Esophagus squamous epithelium (tissue), 5 donors: ENCODE measurements at regions not wholly inside any gene's neighbourhood (a gene's known extent, or its start where the extent isn't known, plus 50 kb on each side); places are given as distances from the start of the nearest gene placed in this dataset.

Source experiments
- DNase-seq: peaks from one replicate; lab custom pipeline; 2025; lab: John Stamatoyannopoulos, UW
- H3K27ac ChIP-seq, 4 donors: fragments of 200-600 bp; sonication (generic); one replicate each; pipeline ENCODE4 v1.5.1; 2016 to 2019; ENCODE audit warnings: mild to moderate bottlenecking in 1 of 4
- H3K27me3 ChIP-seq, 4 donors: fragments of 200-600 bp; sonication (generic); 1 replicate in 3 of 4; 2 replicates in 1 of 4; pipeline versions ENCODE4 v1.5.1 to v1.6.0; 2017 to 2021; ENCODE audit warnings: antibody characterized with exemption in 1 of 4
- H3K36me3 ChIP-seq, 3 donors: fragments of 200-600 bp; sonication (generic); one replicate each; pipeline ENCODE4 v1.5.1; 2016 to 2019
- H3K4me1 ChIP-seq, 3 donors: fragments of 200-600 bp; sonication (generic); one replicate each; pipeline ENCODE4 v1.5.1; 2017 to 2019
- H3K4me3 ChIP-seq, 4 donors: fragments of 200-600 bp; sonication (generic); 1 replicate in 3 of 4; 2 replicates in 1 of 4; pipeline ENCODE4 v1.5.1; 2016 to 2019; ENCODE audit warnings: mild to moderate bottlenecking in 2 of 4, moderate library complexity in 1 of 4
- H3K9me3 ChIP-seq, 3 donors: fragments of 200-600 bp; sonication (generic); one replicate each; pipeline ENCODE4 v1.5.1; 2016 to 2019
- POLR2A ChIP-seq, 4 donors: fragments of 450-650 bp; IDR thresholded peaks; one replicate each; pipeline ENCODE4 v1.6.1; 2017; ENCODE audit warnings: antibody characterized with exemption in 4 of 4, mild to moderate bottlenecking in 4 of 4, moderate library complexity in 3 of 4
- WGBS, 2 donors: methylation state at CpG; one replicate each; pipeline ENCODE4 v1.1.5; 2018; 5-methylcytosine and 5-hydroxymethylcytosine counted together
- intact Hi-C: fragments of 100-400 bp; cut with DNase I; formaldehyde crosslinking; loops from one replicate; pipeline ENCODE4 v1.15.0; 2022
- TF ChIP-seq, protein P1 (sequence below), 6 experiments: fragments of 450-650 bp in 4 of 6; fragments of 200-600 bp in 2 of 6; sonication (generic) in 2 of 6; IDR thresholded peaks; one replicate each; pipeline ENCODE4 v1.5.1; 2016 to 2019; ENCODE audit warnings: antibody characterized with exemption in 6 of 6, mild to moderate bottlenecking in 4 of 6, moderate library complexity in 4 of 6
- donor health status: DM: yes; HTN: yes; CAD: no.

DNA sequence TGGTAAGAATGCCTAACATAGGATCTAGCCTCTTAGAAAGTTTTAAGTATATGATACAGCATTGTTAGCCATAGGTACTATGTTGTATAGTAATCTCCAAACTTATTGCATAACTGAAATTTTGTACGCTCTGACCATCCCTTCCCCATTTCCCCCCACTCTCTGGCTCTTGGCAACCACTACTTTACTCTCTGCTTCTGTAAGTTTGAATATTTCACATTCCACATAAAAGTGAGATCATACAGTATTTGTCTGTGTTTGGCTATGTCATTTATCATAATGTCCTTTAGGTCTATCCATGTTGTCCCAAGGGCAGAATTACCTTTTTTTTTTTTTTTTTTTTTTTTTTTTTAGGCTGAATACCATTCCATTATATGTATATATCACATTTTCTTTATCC lies 396.9 kb downstream of the DLEU7 start:
- H3K4me1 ChIP-seq, result peaks cover 0 to 5% (median 0%) of the 10 kb centered on the region in 3 donors
- no peak for DNase-seq
- no peak for TF ChIP-seq POLR2A (IDR thresholded peaks at IDR 0.05)
- TF ChIP-seq, protein P1, sequence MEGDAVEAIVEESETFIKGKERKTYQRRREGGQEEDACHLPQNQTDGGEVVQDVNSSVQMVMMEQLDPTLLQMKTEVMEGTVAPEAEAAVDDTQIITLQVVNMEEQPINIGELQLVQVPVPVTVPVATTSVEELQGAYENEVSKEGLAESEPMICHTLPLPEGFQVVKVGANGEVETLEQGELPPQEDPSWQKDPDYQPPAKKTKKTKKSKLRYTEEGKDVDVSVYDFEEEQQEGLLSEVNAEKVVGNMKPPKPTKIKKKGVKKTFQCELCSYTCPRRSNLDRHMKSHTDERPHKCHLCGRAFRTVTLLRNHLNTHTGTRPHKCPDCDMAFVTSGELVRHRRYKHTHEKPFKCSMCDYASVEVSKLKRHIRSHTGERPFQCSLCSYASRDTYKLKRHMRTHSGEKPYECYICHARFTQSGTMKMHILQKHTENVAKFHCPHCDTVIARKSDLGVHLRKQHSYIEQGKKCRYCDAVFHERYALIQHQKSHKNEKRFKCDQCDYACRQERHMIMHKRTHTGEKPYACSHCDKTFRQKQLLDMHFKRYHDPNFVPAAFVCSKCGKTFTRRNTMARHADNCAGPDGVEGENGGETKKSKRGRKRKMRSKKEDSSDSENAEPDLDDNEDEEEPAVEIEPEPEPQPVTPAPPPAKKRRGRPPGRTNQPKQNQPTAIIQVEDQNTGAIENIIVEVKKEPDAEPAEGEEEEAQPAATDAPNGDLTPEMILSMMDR (IDR thresholded peaks at IDR 0.05), result no peak
- no peaks in the 10 kb centered on the region for H3K9me3 ChIP-seq
- H3K27ac ChIP-seq, result no peak overlapping the region
- intact Hi-C loops, result no loop called here
- H3K4me3 ChIP-seq, result no peak overlapping the region
- no peaks in the 10 kb centered on the region for H3K36me3 ChIP-seq
- H3K27me3 ChIP-seq, result no peaks in the 10 kb centered on the region
- whole genome bisulfite sequencing, 2 donors, result 73 to 94% methylated on average over 1 of the region's 1 CpG

DNA sequence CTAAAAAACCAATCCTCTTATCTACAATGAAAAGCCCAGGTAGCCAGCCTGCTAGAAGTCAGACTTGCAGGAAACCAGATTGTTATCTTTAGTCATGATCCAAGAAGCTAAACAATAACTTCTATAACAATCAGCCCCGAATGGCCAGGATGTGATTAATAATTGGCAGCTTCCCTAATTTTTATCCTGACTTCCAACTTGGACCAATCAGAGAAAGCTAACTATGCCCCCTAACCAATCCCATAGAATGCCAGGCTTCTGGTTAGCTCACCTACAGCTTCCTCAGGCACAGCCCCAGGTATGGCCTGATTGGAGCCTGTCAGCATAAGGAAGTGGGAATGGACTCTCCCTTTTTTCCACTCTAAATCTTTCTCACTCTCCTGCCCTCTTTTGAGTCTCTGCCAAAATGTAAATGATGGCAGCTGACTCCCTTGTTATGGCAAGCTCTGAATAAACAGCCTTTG lies 394.9 kb downstream of the DLEU7 start:
- TF ChIP-seq, protein P1 (IDR thresholded peaks at IDR 0.05), result no peak
- TF ChIP-seq POLR2A (IDR thresholded peaks at IDR 0.05), result no peak
- H3K27me3 ChIP-seq, result no peaks in the 10 kb centered on the region

DNA sequence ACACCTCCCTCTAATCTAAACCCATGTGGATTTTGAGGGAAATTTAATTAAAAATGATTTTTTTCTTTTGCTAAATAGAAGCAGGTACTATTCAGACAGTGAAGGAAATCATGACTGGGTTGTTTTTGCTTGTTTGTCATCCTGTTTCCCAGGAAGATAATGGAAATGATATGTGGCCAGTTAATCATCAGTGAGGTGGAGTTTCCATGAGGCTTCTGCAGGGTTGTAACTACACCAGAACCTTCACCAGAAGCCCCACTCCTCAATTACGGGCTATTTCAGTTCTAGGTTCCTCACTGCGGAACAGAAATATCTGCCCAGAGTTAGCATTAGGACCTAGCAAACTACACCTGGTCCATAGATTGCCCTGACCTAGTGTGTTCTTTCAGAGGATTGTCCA lies 394.0 kb downstream of the DLEU7 start:
- peaks cover 0 to 16% (median 12%) of the 10 kb centered on the region in 3 donors for H3K4me1 ChIP-seq
- 78 to 96% methylated on average over 2 of the region's 2 CpGs for WGBS, 2 donors
- intact Hi-C loops, result no loop called here
- TF ChIP-seq, protein P1 (IDR thresholded peaks at IDR 0.05), result no peak
- no peak for TF ChIP-seq POLR2A (IDR thresholded peaks at IDR 0.05)
- no peaks in the 10 kb centered on the region for H3K9me3 ChIP-seq
- no peak for DNase-seq
- no peak overlapping the region for H3K27ac ChIP-seq
- no peaks in the 10 kb centered on the region for H3K27me3 ChIP-seq
- H3K36me3 ChIP-seq, result no peaks in the 10 kb centered on the region
- H3K4me3 ChIP-seq, result no peak overlapping the region

More for the DNA sequence above, 394.9 kb downstream of the DLEU7 start:
- Histone ChIP-seq H3K4me1 (peaks cover 0 to 13% (median 10%) of the 10 kb centered on the region in 3 donors), H3K36me3 (no peaks in the 10 kb centered on the region), H3K9me3 (no peaks in the 10 kb centered on the region), H3K4me3 (no peak overlapping the region), H3K27ac (no peak overlapping the region)
- WGBS, 2 donors, result 10% methylated on average over 1 of the region's 1 CpG
- no peak for DNase-seq
- intact Hi-C loops, result no loop called here

GRCh38 chr13:50450279-50450678 lies 393.2 kb downstream of the DLEU7 start:
- intact Hi-C loops, result no loop called here
- Histone ChIP-seq H3K27ac (no peak overlapping the region), H3K4me1 (peaks cover 0 to 16% (median 12%) of the 10 kb centered on the region in 3 donors), H3K36me3 (no peaks in the 10 kb centered on the region), H3K4me3 (no peak overlapping the region), H3K27me3 (no peaks in the 10 kb centered on the region), H3K9me3 (no peaks in the 10 kb centered on the region)
- no peak for DNase-seq
- 86% methylated on average over 2 of the region's 2 CpGs; no CpG with 5 or more reads in 1 of the 2 donors for WGBS, 2 donors
- TF ChIP-seq, protein P1 (IDR thresholded peaks at IDR 0.05), result no peak
- no peak for TF ChIP-seq POLR2A (IDR thresholded peaks at IDR 0.05)

- WGBS, 2 donors, result 61% methylated on average over 2 to 3 of the region's 3 CpGs
- Histone ChIP-seq H3K4me1 (peaks cover 0 to 25% (median 22%) of the 10 kb centered on the region in 3 donors), H3K27ac (no peak overlapping the region), H3K4me3 (no peak overlapping the region), H3K27me3 (no peaks in the 10 kb centered on the region), H3K36me3 (no peaks in the 10 kb centered on the region), H3K9me3 (no peaks in the 10 kb centered on the region)
- intact Hi-C loops, result no loop called here
- TF ChIP-seq POLR2A (IDR thresholded peaks at IDR 0.05), result no peak
- DNase-seq, result no peak
These were observed 391.9 kb downstream of the DLEU7 start for GRCh38 chr13:50451609-50452008.

- no peak overlapping the region for H3K27ac ChIP-seq
- DNase-seq, result no peak
- H3K4me3 ChIP-seq, result no peak overlapping the region
- H3K27me3 ChIP-seq, result no peaks in the 10 kb centered on the region
- H3K36me3 ChIP-seq, result no peaks in the 10 kb centered on the region
- TF ChIP-seq, protein P1 (IDR thresholded peaks at IDR 0.05), result no peak
- intact Hi-C loops, result no loop called here
- WGBS, 2 donors, result 73 to 88% methylated on average over 1 of the region's 1 CpG
- H3K9me3 ChIP-seq, result no peaks in the 10 kb centered on the region
- peaks cover 0 to 27% (median 22%) of the 10 kb centered on the region in 3 donors for H3K4me1 ChIP-seq
These were observed 391.5 kb downstream of the DLEU7 start for GRCh38 chr13:50452028-50452427.
